Keratinocyte (primary cell): ENCODE measurements at regions not wholly inside any gene's neighbourhood (a gene's known extent, or its start where the extent isn't known, plus 50 kb on each side); places are given as distances from the start of the nearest gene placed in this dataset.

Experiments used
- CTCF ChIP-seq, 3 experiments: IDR thresholded peaks in 1 of 3; conservative IDR thresholded peaks in 1 of 3; optimal IDR thresholded peaks in 1 of 3; 2 replicates in 2 of 3; 3 replicates in 1 of 3; pipeline versions ENCODE3 to v1.5.1; 2011; ENCODE audit warnings: low read length in 3 of 3, mild to moderate bottlenecking in 3 of 3, moderate library complexity in 2 of 3, control low read depth in 1 of 3, inconsistent platforms in 1 of 3; ENCODE audit not compliant: insufficient read depth in 2 of 3; ENCODE audit errors: extremely low read depth in 1 of 3
- EZH2 ChIP-seq: IDR thresholded peaks from one replicate; pipeline ENCODE4 v1.6.1; 2012; ENCODE audit warnings: inconsistent platforms, mild to moderate bottlenecking, low read length, moderate library complexity

GRCh38 chr16:51759329-51759728, 608.3 kb upstream of the SALL1 start:
- TF ChIP-seq CTCF (optimal IDR thresholded peaks at IDR 0.05 in 1 of 3, IDR thresholded peaks at IDR 0.05 in 1 of 3, conservative IDR thresholded peaks at IDR 0.05 in 1 of 3; ENCODE audit: extremely low read depth in 1 of 3, insufficient read depth in 2 of 3, low read length in 3 of 3) (no peak), EZH2 (no peak)
